H1 (cell line): ENCODE measurements at regions not wholly inside any gene's neighbourhood (a gene's known extent, or its start where the extent isn't known, plus 50 kb on each side); places are given as distances from the start of the nearest gene placed in this dataset.

Experiments used
- CTCF ChIA-PET: fragments of 300-600 bp; sonication (Branson Sonifier 250); formaldehyde crosslinking; loops from one replicate; lab custom pipeline; 2021; ENCODE audit not compliant: partially characterized antibody; lab: Charles Lee
- POLR2A ChIA-PET: fragments of 300-600 bp; sonication (Branson Sonifier 250); formaldehyde crosslinking; loops from one replicate; lab custom pipeline; 2021; ENCODE audit warnings: inconsistent platforms; ENCODE audit not compliant: partially characterized antibody; lab: Charles Lee
- DNase-seq, 2 experiments: peaks; one replicate each; pipeline versions ENCODE4 v3.0.0 to v3.0.0-alpha.2; 2010 to 2022; ENCODE audit warnings: low spot score in 2 of 2, low read depth in 1 of 2, mixed read lengths in 1 of 2
- FAIRE-seq: peaks from 2 replicates; lab custom pipeline; 2011; peaks lifted over from hg19 to GRCh38; lab: Jason Lieb, UNC
- H2AFZ ChIP-seq: 2 replicates; pipeline ENCODE4 v1.8.1; 2012; ENCODE audit warnings: low read length, inconsistent platforms
- H2AK5ac ChIP-seq: 2 replicates; pipeline ENCODE4 v1.6.1; 2013; ENCODE audit warnings: low read depth, low read length
- H2BK120ac ChIP-seq: replicated peaks from 2 replicates; pipeline ENCODE3; 2013; ENCODE audit warnings: low read depth, low read length, inconsistent platforms
- H2BK12ac ChIP-seq: 2 replicates; pipeline ENCODE4 v1.6.1; 2013; ENCODE audit warnings: low read depth, low read length
- H2BK15ac ChIP-seq: 2 replicates; pipeline ENCODE4 v1.6.1; 2013; ENCODE audit warnings: low read length
- H2BK20ac ChIP-seq: 2 replicates; pipeline ENCODE4 v1.6.1; 2013; ENCODE audit warnings: low read length
- H2BK5ac ChIP-seq: 2 replicates; pipeline ENCODE4 v1.6.1; 2013; ENCODE audit warnings: low read depth, low read length
- H3K14ac ChIP-seq: 2 replicates; pipeline ENCODE4 v1.6.1; 2013; ENCODE audit warnings: inconsistent platforms; ENCODE audit not compliant: insufficient read length
- H3K18ac ChIP-seq: 2 replicates; pipeline ENCODE4 v1.6.1; 2013; ENCODE audit warnings: low read length; ENCODE audit errors: extremely low read depth
- H3K23ac ChIP-seq: 2 replicates; pipeline ENCODE4 v1.6.1; 2013; ENCODE audit warnings: inconsistent platforms; ENCODE audit not compliant: insufficient read length
- H3K23me2 ChIP-seq: 2 replicates; pipeline ENCODE4 v1.6.1; 2013; ENCODE audit warnings: low read depth, low read length
- H3K27ac ChIP-seq: 2 replicates; pipeline ENCODE4 v1.6.1; 2011; ENCODE audit warnings: low read depth, low read length, inconsistent platforms
- H3K27me3 ChIP-seq, 4 experiments: replicated peaks in 1 of 4; 1 replicate in 1 of 4; 2 replicates in 3 of 4; pipeline versions ENCODE4 v1.6.1 to v1.8.1; 2011 to 2013; ENCODE audit warnings: low read length in 3 of 4, mild to moderate bottlenecking in 3 of 4, inconsistent platforms in 2 of 4, mixed read lengths in 2 of 4, moderate library complexity in 1 of 4; ENCODE audit not compliant: control insufficient read depth in 3 of 4, insufficient read depth in 3 of 4; ENCODE audit errors: extremely low read depth in 1 of 4
- H3K36me3 ChIP-seq, 4 experiments: 2 replicates each; pipeline versions ENCODE4 v1.6.1 to v1.8.1; 2011 to 2013; ENCODE audit warnings: mild to moderate bottlenecking in 4 of 4, low read length in 3 of 4, moderate library complexity in 2 of 4, control low read depth in 1 of 4, inconsistent platforms in 1 of 4; ENCODE audit not compliant: insufficient read depth in 4 of 4, control insufficient read depth in 2 of 4
- H3K4ac ChIP-seq: replicated peaks from 2 replicates; pipeline ENCODE3; 2013; ENCODE audit warnings: low read length, low read depth, mixed read lengths, inconsistent platforms; ENCODE audit not compliant: insufficient read length
- H3K4me1 ChIP-seq, 4 experiments: replicated peaks in 1 of 4; 1 replicate in 1 of 4; 2 replicates in 3 of 4; pipeline versions ENCODE4 v1.6.1 to v1.8.1; 2011 to 2013; ENCODE audit warnings: low read length in 3 of 4, inconsistent platforms in 2 of 4, mixed read lengths in 1 of 4; ENCODE audit not compliant: insufficient read depth in 4 of 4, control insufficient read depth in 3 of 4
- H3K4me2 ChIP-seq, 2 experiments: 2 replicates each; pipeline versions ENCODE4 v1.6.1 to v1.8.1; 2011 to 2013; ENCODE audit warnings: low read depth in 2 of 2, low read length in 2 of 2, control low read depth in 1 of 2, inconsistent platforms in 1 of 2, mild to moderate bottlenecking in 1 of 2; ENCODE audit not compliant: insufficient read depth in 1 of 2
- H3K4me3 ChIP-seq, 4 experiments: fragments of 200-600, 300-600 bp in 1 of 4; sonication (generic), shearing (Covaris generic), sonication (Bioruptor Twin) in 1 of 4; 2 replicates each; pipeline versions ENCODE4 v1.5.1 to v1.8.1; 2011 to 2016; ENCODE audit warnings: low read length in 4 of 4, low read depth in 3 of 4, control low read depth in 2 of 4, inconsistent platforms in 2 of 4, mild to moderate bottlenecking in 2 of 4, mixed read lengths in 1 of 4, moderate library complexity in 1 of 4; ENCODE audit not compliant: insufficient read depth in 2 of 4; ENCODE audit errors: extremely low read depth in 1 of 4
- H3K56ac ChIP-seq: replicated peaks from 2 replicates; pipeline ENCODE3; 2013; ENCODE audit warnings: low read depth, mild to moderate bottlenecking, mixed read lengths, low read length, inconsistent platforms; ENCODE audit not compliant: insufficient read length
- H3K79me1 ChIP-seq: 2 replicates; pipeline ENCODE4 v1.6.1; 2013; ENCODE audit warnings: low read depth, low read length, control low read depth
- H3K79me2 ChIP-seq, 2 experiments: 2 replicates each; pipeline versions ENCODE4 v1.6.1 to v1.8.1; 2012 to 2013; ENCODE audit warnings: low read length in 2 of 2, mild to moderate bottlenecking in 2 of 2, inconsistent platforms in 1 of 2; ENCODE audit not compliant: insufficient read depth in 2 of 2, control insufficient read depth in 1 of 2
- H3K9ac ChIP-seq, 4 experiments: replicated peaks in 1 of 4; 1 replicate in 1 of 4; 2 replicates in 3 of 4; pipeline versions ENCODE4 v1.6.1 to v1.8.1; 2011 to 2013; ENCODE audit warnings: low read depth in 3 of 4, low read length in 3 of 4, control low read depth in 2 of 4, mild to moderate bottlenecking in 2 of 4, moderate library complexity in 2 of 4, inconsistent platforms in 1 of 4; ENCODE audit errors: extremely low read depth in 1 of 4
- H3K9me3 ChIP-seq, 2 experiments: 2 replicates each; pipeline versions ENCODE4 v1.6.1 to v1.8.1; 2012 to 2013; ENCODE audit warnings: mild to moderate bottlenecking in 2 of 2, moderate library complexity in 2 of 2, control low read depth in 1 of 2, inconsistent platforms in 1 of 2, low read depth in 1 of 2, low read length in 1 of 2, mixed read lengths in 1 of 2; ENCODE audit not compliant: insufficient read depth in 2 of 2
- H4K20me1 ChIP-seq, 2 experiments: replicated peaks in 1 of 2; 2 replicates each; pipeline versions ENCODE3 to v1.8.1; 2011 to 2013; ENCODE audit warnings: inconsistent platforms in 2 of 2, low read length in 2 of 2, mild to moderate bottlenecking in 1 of 2; ENCODE audit not compliant: insufficient read depth in 2 of 2, control insufficient read depth in 1 of 2
- H4K5ac ChIP-seq: 2 replicates; pipeline ENCODE4 v1.6.1; 2013; ENCODE audit warnings: low read length, low read depth, mixed read lengths, inconsistent platforms; ENCODE audit not compliant: insufficient read length
- H4K8ac ChIP-seq: 2 replicates; pipeline ENCODE4 v1.8.0; 2013; ENCODE audit warnings: mild to moderate bottlenecking, moderate library complexity, low read length, inconsistent platforms; ENCODE audit not compliant: insufficient read depth; ENCODE audit errors: extremely low read depth
- H4K91ac ChIP-seq: replicated peaks from 2 replicates; pipeline ENCODE3; 2013; ENCODE audit warnings: low read length, mixed read lengths, inconsistent platforms; ENCODE audit not compliant: insufficient read length
- CBX8 ChIP-seq: fragments of 300-800, 300-1000 bp; sonication (generic); IDR thresholded peaks from 2 replicates; pipeline ENCODE4 v1.7.1; 2016; ENCODE audit warnings: low read depth, low read length, borderline replicate concordance
- JUND ChIP-seq: IDR thresholded peaks from 2 replicates; pipeline ENCODE4 v1.6.1; 2011; ENCODE audit warnings: mild to moderate bottlenecking, improper control_type of control experiment, low read length
- KDM5A ChIP-seq: fragments of 200-600 bp; IDR thresholded peaks from 2 replicates; pipeline ENCODE4 v1.7.1; 2012; ENCODE audit warnings: mild to moderate bottlenecking, low read length, inconsistent platforms, mixed read lengths
- PHF8 ChIP-seq: fragments of 200-600 bp; sonication (generic); conservative IDR thresholded peaks from 2 replicates; pipeline ENCODE4 v1.7.1; 2012; ENCODE audit warnings: low read depth, mild to moderate bottlenecking, inconsistent platforms, low read length, moderate library complexity
- POLR2A ChIP-seq, 2 experiments: IDR thresholded peaks; 1 replicate in 1 of 2; 2 replicates in 1 of 2; pipeline ENCODE4 v1.6.1; 2011; ENCODE audit warnings: low read depth in 2 of 2, low read length in 2 of 2, mild to moderate bottlenecking in 2 of 2; ENCODE audit errors: control extremely low read depth in 1 of 2
- RBBP5 ChIP-seq: IDR thresholded peaks from 2 replicates; pipeline ENCODE4 v1.7.1; 2012; ENCODE audit warnings: low read depth, mild to moderate bottlenecking, inconsistent platforms, low read length, moderate library complexity, borderline replicate concordance
- RNF2 ChIP-seq: fragments of 200-900, 300-1000 bp; sonication (generic); IDR thresholded peaks from 2 replicates; pipeline ENCODE4 v1.7.1; 2016; ENCODE audit warnings: borderline replicate concordance, low read depth, mild to moderate bottlenecking, antibody characterized with exemption, low read length; ENCODE audit not compliant: poor library complexity, severe bottlenecking; ENCODE audit errors: missing control alignments
- SP2 ChIP-seq: IDR thresholded peaks from 2 replicates; pipeline ENCODE4 v1.6.1; 2012; ENCODE audit warnings: mild to moderate bottlenecking, low read length, inconsistent platforms
- YY1 ChIP-seq: IDR thresholded peaks from 2 replicates; pipeline ENCODE4 v1.6.1; 2011; ENCODE audit warnings: low read depth, mild to moderate bottlenecking, low read length
- WGBS, 2 experiments: shearing (Covaris generic) in 1 of 2; methylation state at CpG; one replicate each; pipeline versions ENCODE4 v1.1.6 to v1.1.7; 2013 to 2015; ENCODE audit warnings: low lambda C conversion rate in 2 of 2, mixed read lengths in 2 of 2, inconsistent platforms in 1 of 2, low coverage in 1 of 2, missing lambda C conversion rate in 1 of 2; ENCODE audit not compliant: insufficient replicate concordance in 2 of 2, insufficient coverage in 1 of 2, insufficient read length in 1 of 2; ENCODE audit errors: extremely low coverage in 1 of 2, missing lambda C conversion rate in 1 of 2; 5-methylcytosine and 5-hydroxymethylcytosine counted together
- TF ChIP-seq, protein P1 (sequence below), 3 experiments: IDR thresholded peaks; 1 replicate in 2 of 3; 2 replicates in 1 of 3; pipeline versions ENCODE4 v1.5.1 to v1.6.1; 2011; ENCODE audit warnings: low read length in 3 of 3, mild to moderate bottlenecking in 3 of 3, inconsistent platforms in 2 of 3, low read depth in 1 of 3, moderate library complexity in 1 of 3; ENCODE audit not compliant: insufficient read depth in 1 of 3; ENCODE audit errors: control extremely low read depth in 1 of 3
- TF ChIP-seq, protein P2 (sequence below): IDR thresholded peaks from 2 replicates; pipeline ENCODE4 v1.6.1; 2011; ENCODE audit warnings: low read depth, mild to moderate bottlenecking, low read length; ENCODE audit not compliant: insufficient read depth

DNA sequence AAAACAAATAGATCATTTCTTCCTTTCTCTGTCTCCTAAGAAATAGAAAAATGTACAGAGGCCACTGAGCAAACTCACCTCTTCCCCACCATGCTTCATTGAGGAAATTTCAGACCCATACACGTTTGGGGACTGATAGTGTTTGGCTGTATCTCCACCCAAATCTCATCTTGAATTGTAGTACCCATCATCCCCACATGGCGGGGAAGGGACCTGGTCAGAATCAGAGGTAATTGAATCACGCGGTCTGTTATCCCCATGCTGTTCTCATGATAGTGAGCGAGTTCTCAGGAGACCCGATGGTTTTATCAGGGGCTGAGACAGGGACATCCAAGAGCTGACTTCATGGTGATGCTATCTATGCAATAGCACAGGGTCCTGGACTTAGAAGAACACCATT, 1655.8 kb downstream of the MAT2B start:
- H3K9me3 ChIP-seq, result no peaks in the 10 kb centered on the region
- H4K8ac ChIP-seq, result no peak overlapping the region
- peak; percentile 62 for FAIRE-seq
- H3K79me2 ChIP-seq, result no peaks in the 10 kb centered on the region
- no peak overlapping the region for H2AFZ ChIP-seq
- H2BK120ac ChIP-seq, result no peak overlapping the region
- no peak overlapping the region for H2BK5ac ChIP-seq
- 91% methylated on average over 6 of the region's 6 CpGs; no CpG with 5 or more reads in 1 of the 2 experiments for WGBS, 2 experiments
- H2BK12ac ChIP-seq, result no peak overlapping the region
- H3K23me2 ChIP-seq, result no peaks in the 10 kb centered on the region
- H4K5ac ChIP-seq, result no peak overlapping the region
- peak in 1 of 2 experiments; percentile 70 for DNase-seq
- H3K4me2 ChIP-seq, result no peak overlapping the region
- H2AK5ac ChIP-seq, result no peak overlapping the region
- H2BK20ac ChIP-seq, result no peak overlapping the region
- H4K91ac ChIP-seq, result no peak overlapping the region
- no peaks in the 10 kb centered on the region for H3K27me3 ChIP-seq
- no peak overlapping the region for H3K4ac ChIP-seq
- no peak overlapping the region for H3K56ac ChIP-seq
- no peak overlapping the region for H3K27ac ChIP-seq
- H3K14ac ChIP-seq, result no peak overlapping the region
- no peak overlapping the region for H3K4me3 ChIP-seq
- H3K4me1 ChIP-seq, result no peaks in the 10 kb centered on the region
- H3K18ac ChIP-seq, result no peak overlapping the region
- ChIA-PET POLR2A (no interaction called here), CTCF (interaction anchor here (0.8 to 2.0 kb wide), 7 partner anchors 10 to 153 kb away, joined by 3 to 6 read pairs (median 4); no protein-coding TSS in a partner anchor)
- H3K36me3 ChIP-seq, result no peaks in the 10 kb centered on the region
- no peak overlapping the region for H3K9ac ChIP-seq
- H4K20me1 ChIP-seq, result no peaks in the 10 kb centered on the region
- no peaks in the 10 kb centered on the region for H3K79me1 ChIP-seq
- H2BK15ac ChIP-seq, result no peak overlapping the region
- no peak overlapping the region for H3K23ac ChIP-seq
- no peak for TF ChIP-seq POLR2A (IDR thresholded peaks at IDR 0.05; ENCODE audit: control extremely low read depth in 1 of 2, low read depth in 2 of 2, low read length in 2 of 2)
- TF ChIP-seq KDM5A, result no peak
- TF ChIP-seq YY1, result no peak
- TF ChIP-seq JUND, result no peak
- TF ChIP-seq, protein P1, sequence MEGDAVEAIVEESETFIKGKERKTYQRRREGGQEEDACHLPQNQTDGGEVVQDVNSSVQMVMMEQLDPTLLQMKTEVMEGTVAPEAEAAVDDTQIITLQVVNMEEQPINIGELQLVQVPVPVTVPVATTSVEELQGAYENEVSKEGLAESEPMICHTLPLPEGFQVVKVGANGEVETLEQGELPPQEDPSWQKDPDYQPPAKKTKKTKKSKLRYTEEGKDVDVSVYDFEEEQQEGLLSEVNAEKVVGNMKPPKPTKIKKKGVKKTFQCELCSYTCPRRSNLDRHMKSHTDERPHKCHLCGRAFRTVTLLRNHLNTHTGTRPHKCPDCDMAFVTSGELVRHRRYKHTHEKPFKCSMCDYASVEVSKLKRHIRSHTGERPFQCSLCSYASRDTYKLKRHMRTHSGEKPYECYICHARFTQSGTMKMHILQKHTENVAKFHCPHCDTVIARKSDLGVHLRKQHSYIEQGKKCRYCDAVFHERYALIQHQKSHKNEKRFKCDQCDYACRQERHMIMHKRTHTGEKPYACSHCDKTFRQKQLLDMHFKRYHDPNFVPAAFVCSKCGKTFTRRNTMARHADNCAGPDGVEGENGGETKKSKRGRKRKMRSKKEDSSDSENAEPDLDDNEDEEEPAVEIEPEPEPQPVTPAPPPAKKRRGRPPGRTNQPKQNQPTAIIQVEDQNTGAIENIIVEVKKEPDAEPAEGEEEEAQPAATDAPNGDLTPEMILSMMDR (IDR thresholded peaks at IDR 0.05; ENCODE audit: control extremely low read depth in 1 of 3, insufficient read depth in 1 of 3, low read depth in 1 of 3, low read length in 3 of 3), result peak; percentile 31 to 51 (median 38); a peak in 3 of 4 replicates
- no peak for TF ChIP-seq CBX8
- TF ChIP-seq RNF2, result no peak
- TF ChIP-seq, protein P2, sequence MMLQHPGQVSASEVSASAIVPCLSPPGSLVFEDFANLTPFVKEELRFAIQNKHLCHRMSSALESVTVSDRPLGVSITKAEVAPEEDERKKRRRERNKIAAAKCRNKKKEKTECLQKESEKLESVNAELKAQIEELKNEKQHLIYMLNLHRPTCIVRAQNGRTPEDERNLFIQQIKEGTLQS, result no peak
- no peak for TF ChIP-seq RBBP5
- no peak for TF ChIP-seq SP2
- TF ChIP-seq PHF8, result no peak
